ENCODE measurements at regions not wholly inside any gene's neighbourhood (a gene's known extent, or its start where the extent isn't known, plus 50 kb on each side); places are given as distances from the start of the nearest gene placed in this dataset.

DNA sequence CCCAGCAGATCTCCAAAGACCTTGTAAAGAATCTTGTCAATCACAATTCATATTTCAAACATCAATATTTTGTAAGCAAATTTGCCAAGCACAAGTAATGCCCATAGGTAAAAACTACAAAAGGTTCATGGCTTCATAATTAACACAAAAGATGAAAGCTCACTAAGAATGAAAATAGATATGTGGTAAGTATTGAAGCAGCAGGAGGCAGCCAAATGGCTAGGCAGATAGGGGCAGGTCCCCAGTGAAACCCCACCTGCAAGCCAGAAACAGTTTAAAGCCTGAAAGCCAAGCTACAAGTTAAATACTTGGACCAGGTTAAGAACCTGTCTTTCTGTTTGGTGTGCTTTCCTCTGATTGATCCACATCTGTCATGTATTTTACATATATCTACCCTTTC is 942.6 kb upstream of the SPRY2 start:
- TF ChIP-seq, protein P1, sequence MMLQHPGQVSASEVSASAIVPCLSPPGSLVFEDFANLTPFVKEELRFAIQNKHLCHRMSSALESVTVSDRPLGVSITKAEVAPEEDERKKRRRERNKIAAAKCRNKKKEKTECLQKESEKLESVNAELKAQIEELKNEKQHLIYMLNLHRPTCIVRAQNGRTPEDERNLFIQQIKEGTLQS (IDR thresholded peaks at IDR 0.05), result no peak
- TF ChIP-seq, protein P2, sequence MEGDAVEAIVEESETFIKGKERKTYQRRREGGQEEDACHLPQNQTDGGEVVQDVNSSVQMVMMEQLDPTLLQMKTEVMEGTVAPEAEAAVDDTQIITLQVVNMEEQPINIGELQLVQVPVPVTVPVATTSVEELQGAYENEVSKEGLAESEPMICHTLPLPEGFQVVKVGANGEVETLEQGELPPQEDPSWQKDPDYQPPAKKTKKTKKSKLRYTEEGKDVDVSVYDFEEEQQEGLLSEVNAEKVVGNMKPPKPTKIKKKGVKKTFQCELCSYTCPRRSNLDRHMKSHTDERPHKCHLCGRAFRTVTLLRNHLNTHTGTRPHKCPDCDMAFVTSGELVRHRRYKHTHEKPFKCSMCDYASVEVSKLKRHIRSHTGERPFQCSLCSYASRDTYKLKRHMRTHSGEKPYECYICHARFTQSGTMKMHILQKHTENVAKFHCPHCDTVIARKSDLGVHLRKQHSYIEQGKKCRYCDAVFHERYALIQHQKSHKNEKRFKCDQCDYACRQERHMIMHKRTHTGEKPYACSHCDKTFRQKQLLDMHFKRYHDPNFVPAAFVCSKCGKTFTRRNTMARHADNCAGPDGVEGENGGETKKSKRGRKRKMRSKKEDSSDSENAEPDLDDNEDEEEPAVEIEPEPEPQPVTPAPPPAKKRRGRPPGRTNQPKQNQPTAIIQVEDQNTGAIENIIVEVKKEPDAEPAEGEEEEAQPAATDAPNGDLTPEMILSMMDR (IDR thresholded peaks at IDR 0.05; ENCODE audit: low read depth, low read length, missing input control), result no peak
- TF ChIP-seq HNF4G (IDR thresholded peaks at IDR 0.05) (no peak), SP1 (IDR thresholded peaks at IDR 0.05) (no peak), GABPA (IDR thresholded peaks at IDR 0.05 in 1 of 2, conservative IDR thresholded peaks at IDR 0.05 in 1 of 2) (no peak), JUND (IDR thresholded peaks at IDR 0.05) (no peak), EGR1 (IDR thresholded peaks at IDR 0.05; ENCODE audit: low read depth in 2 of 2) (no peak), YY1 (IDR thresholded peaks at IDR 0.05) (no peak), TAF1 (conservative IDR thresholded peaks at IDR 0.05) (no peak), RAD21 (IDR thresholded peaks at IDR 0.05) (no peak)
- TF ChIP-seq, protein P3, sequence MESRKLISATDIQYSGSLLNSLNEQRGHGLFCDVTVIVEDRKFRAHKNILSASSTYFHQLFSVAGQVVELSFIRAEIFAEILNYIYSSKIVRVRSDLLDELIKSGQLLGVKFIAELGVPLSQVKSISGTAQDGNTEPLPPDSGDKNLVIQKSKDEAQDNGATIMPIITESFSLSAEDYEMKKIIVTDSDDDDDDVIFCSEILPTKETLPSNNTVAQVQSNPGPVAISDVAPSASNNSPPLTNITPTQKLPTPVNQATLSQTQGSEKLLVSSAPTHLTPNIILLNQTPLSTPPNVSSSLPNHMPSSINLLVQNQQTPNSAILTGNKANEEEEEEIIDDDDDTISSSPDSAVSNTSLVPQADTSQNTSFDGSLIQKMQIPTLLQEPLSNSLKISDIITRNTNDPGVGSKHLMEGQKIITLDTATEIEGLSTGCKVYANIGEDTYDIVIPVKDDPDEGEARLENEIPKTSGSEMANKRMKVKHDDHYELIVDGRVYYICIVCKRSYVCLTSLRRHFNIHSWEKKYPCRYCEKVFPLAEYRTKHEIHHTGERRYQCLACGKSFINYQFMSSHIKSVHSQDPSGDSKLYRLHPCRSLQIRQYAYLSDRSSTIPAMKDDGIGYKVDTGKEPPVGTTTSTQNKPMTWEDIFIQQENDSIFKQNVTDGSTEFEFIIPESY (IDR thresholded peaks at IDR 0.05), result no peak
